ENCODE measurements at regions not wholly inside any gene's neighbourhood (a gene's known extent, or its start where the extent isn't known, plus 50 kb on each side); places are given as distances from the start of the nearest gene placed in this dataset.

DNA sequence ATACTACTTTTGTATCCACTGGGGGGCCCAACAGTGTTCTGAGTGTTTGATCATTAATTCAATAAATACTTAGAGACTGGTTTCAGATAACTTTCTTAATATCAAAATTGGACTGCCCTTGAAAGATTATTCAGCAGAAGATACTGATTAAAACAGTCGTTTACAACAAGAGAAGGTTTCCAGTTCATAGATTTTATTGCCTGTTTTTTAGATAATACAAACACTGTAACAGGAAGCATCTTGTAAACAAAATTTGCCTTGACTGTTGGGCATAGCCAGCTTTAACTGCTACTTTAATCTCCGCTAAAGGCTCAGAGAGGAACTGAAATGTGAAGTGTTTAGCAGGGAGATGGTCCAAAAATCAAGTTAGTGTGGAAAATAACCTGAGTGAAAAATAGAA lies 1168.7 kb upstream of the NUDT12 start:
- TF ChIP-seq, protein P1, sequence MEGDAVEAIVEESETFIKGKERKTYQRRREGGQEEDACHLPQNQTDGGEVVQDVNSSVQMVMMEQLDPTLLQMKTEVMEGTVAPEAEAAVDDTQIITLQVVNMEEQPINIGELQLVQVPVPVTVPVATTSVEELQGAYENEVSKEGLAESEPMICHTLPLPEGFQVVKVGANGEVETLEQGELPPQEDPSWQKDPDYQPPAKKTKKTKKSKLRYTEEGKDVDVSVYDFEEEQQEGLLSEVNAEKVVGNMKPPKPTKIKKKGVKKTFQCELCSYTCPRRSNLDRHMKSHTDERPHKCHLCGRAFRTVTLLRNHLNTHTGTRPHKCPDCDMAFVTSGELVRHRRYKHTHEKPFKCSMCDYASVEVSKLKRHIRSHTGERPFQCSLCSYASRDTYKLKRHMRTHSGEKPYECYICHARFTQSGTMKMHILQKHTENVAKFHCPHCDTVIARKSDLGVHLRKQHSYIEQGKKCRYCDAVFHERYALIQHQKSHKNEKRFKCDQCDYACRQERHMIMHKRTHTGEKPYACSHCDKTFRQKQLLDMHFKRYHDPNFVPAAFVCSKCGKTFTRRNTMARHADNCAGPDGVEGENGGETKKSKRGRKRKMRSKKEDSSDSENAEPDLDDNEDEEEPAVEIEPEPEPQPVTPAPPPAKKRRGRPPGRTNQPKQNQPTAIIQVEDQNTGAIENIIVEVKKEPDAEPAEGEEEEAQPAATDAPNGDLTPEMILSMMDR (conservative IDR thresholded peaks at IDR 0.05; ENCODE audit: low read depth, low read length) = no peak
- TF ChIP-seq POLR2A (IDR thresholded peaks at IDR 0.05; ENCODE audit: low read depth, low read length) = no peak
- TF ChIP-seq CHD1 (IDR thresholded peaks at IDR 0.05; ENCODE audit: low read depth, low read length) = no peak
- TF ChIP-seq MAFK (IDR thresholded peaks at IDR 0.05; ENCODE audit: low read depth, low read length) = no peak
- no peak for TF ChIP-seq RFX5 (IDR thresholded peaks at IDR 0.05; ENCODE audit: low read depth, low read length)
- no peak for TF ChIP-seq RAD21 (IDR thresholded peaks at IDR 0.05; ENCODE audit: low read length)
- TF ChIP-seq MXI1 (IDR thresholded peaks at IDR 0.05; ENCODE audit: borderline replicate concordance, low read depth, low read length) = no peak
- no peak for TF ChIP-seq MAZ (IDR thresholded peaks at IDR 0.05; ENCODE audit: borderline replicate concordance, low read depth, low read length)
- TF ChIP-seq CEBPB (IDR thresholded peaks at IDR 0.05; ENCODE audit: low read depth, low read length) = no peak
- no peak for TF ChIP-seq FOS (IDR thresholded peaks at IDR 0.05; ENCODE audit: low read depth, low read length)
- no peak for TF ChIP-seq NFE2L2 (IDR thresholded peaks at IDR 0.05; ENCODE audit: low read depth, low read length)
- no peak for TF ChIP-seq SMC3 (IDR thresholded peaks at IDR 0.05; ENCODE audit: low read depth, low read length)

Measured in IMR-90 (cell line).